H9 (cell line): ENCODE measurements at regions not wholly inside any gene's neighbourhood (a gene's known extent, or its start where the extent isn't known, plus 50 kb on each side); places are given as distances from the start of the nearest gene placed in this dataset.

Experiments
- DNase-seq: peaks from one replicate; pipeline ENCODE4 v3.0.0-alpha.2; 2017
- H2AFZ ChIP-seq: one replicate; pipeline ENCODE4 v1.6.1; 2013; ENCODE audit warnings: mild to moderate bottlenecking, low read length, control low read depth, moderate library complexity
- H2AK5ac ChIP-seq: 2 replicates; pipeline ENCODE4 v1.6.1; 2013; ENCODE audit warnings: low read length, control low read depth, mixed read lengths; ENCODE audit not compliant: insufficient read length
- H2BK120ac ChIP-seq: one replicate; pipeline ENCODE4 v1.6.1; 2013; ENCODE audit warnings: low read depth, mild to moderate bottlenecking, low read length, control low read depth, inconsistent platforms; ENCODE audit not compliant: poor library complexity, severe bottlenecking
- H2BK12ac ChIP-seq: 2 replicates; pipeline ENCODE4 v1.6.1; 2013; ENCODE audit warnings: low read length, control low read depth, mixed read lengths, low read depth; ENCODE audit not compliant: insufficient read length
- H2BK15ac ChIP-seq: 2 replicates; pipeline ENCODE4 v1.6.1; 2013; ENCODE audit warnings: low read depth, low read length, control low read depth
- H2BK20ac ChIP-seq: one replicate; pipeline ENCODE4 v1.6.1; 2013; ENCODE audit warnings: low read depth, mild to moderate bottlenecking, low read length, control low read depth, inconsistent platforms; ENCODE audit not compliant: poor library complexity, severe bottlenecking
- H2BK5ac ChIP-seq: 2 replicates; pipeline ENCODE4 v1.6.1; 2013; ENCODE audit warnings: low read length, control low read depth, mixed read lengths; ENCODE audit not compliant: insufficient read length
- H3K14ac ChIP-seq: 2 replicates; pipeline ENCODE4 v1.6.1; 2013; ENCODE audit warnings: low read length, control low read depth; ENCODE audit not compliant: insufficient read depth
- H3K18ac ChIP-seq: 2 replicates; pipeline ENCODE4 v1.6.1; 2013; ENCODE audit warnings: low read depth, mild to moderate bottlenecking, mixed read lengths, low read length, control low read depth; ENCODE audit not compliant: insufficient read length
- H3K23ac ChIP-seq: 2 replicates; pipeline ENCODE4 v1.6.1; 2013; ENCODE audit warnings: low read length, control low read depth, mixed read lengths, low read depth; ENCODE audit not compliant: insufficient read length
- H3K23me2 ChIP-seq: 2 replicates; pipeline ENCODE4 v1.6.1; 2013; ENCODE audit warnings: low read depth, mild to moderate bottlenecking, mixed read lengths, low read length, control low read depth; ENCODE audit not compliant: insufficient read length, poor library complexity, severe bottlenecking
- H3K27ac ChIP-seq: 2 replicates; pipeline ENCODE4 v1.5.1; 2013; ENCODE audit warnings: low read length, control low read depth, mixed read lengths, low read depth; ENCODE audit not compliant: insufficient read length
- H3K27me3 ChIP-seq: 2 replicates; pipeline ENCODE4 v1.6.1; 2013; ENCODE audit warnings: low read length, control low read depth, inconsistent platforms; ENCODE audit not compliant: insufficient read depth
- H3K4ac ChIP-seq: 2 replicates; pipeline ENCODE4 v1.6.1; 2013; ENCODE audit warnings: low read depth, mild to moderate bottlenecking, control low read depth, inconsistent platforms, low read length, moderate library complexity
- H3K4me1 ChIP-seq: 2 replicates; pipeline ENCODE4 v1.6.1; 2013; ENCODE audit warnings: low read length, control low read depth, inconsistent platforms; ENCODE audit not compliant: insufficient read depth
- H3K4me2 ChIP-seq: 2 replicates; pipeline ENCODE4 v1.6.1; 2013; ENCODE audit warnings: low read length, control low read depth, mixed read lengths; ENCODE audit not compliant: insufficient read length, insufficient read depth
- H3K56ac ChIP-seq: 2 replicates; pipeline ENCODE4 v1.6.1; 2013; ENCODE audit warnings: low read depth, mild to moderate bottlenecking, mixed read lengths, low read length, control low read depth; ENCODE audit not compliant: insufficient read length
- H3K79me1 ChIP-seq: 2 replicates; pipeline ENCODE4 v1.6.1; 2013; ENCODE audit warnings: low read depth, mild to moderate bottlenecking, moderate library complexity, low read length, control low read depth, inconsistent platforms; ENCODE audit not compliant: insufficient read depth, poor library complexity, severe bottlenecking
- H3K79me2 ChIP-seq: 2 replicates; pipeline ENCODE4 v1.6.1; 2013; ENCODE audit warnings: low read length, control low read depth, inconsistent platforms; ENCODE audit not compliant: insufficient read depth
- H3K9ac ChIP-seq: 2 replicates; pipeline ENCODE4 v1.6.1; 2013; ENCODE audit warnings: low read length, control low read depth, mixed read lengths; ENCODE audit not compliant: insufficient read length; ENCODE audit errors: extremely low read depth
- H3K9me3 ChIP-seq: one replicate; pipeline ENCODE4 v1.6.1; 2013; ENCODE audit warnings: low read depth, low read length, inconsistent platforms; ENCODE audit not compliant: control insufficient read depth
- H3T11ph ChIP-seq: one replicate; pipeline ENCODE4 v1.6.1; 2013; ENCODE audit warnings: mild to moderate bottlenecking, low read length, control low read depth, inconsistent platforms
- H4K20me1 ChIP-seq: one replicate; pipeline ENCODE4 v1.6.1; 2013; ENCODE audit not compliant: control insufficient read depth, insufficient read length, insufficient read depth
- H4K5ac ChIP-seq: 2 replicates; pipeline ENCODE4 v1.6.1; 2013; ENCODE audit warnings: low read depth, mild to moderate bottlenecking, mixed read lengths, low read length, control low read depth; ENCODE audit not compliant: insufficient read length
- H4K8ac ChIP-seq: replicated peaks from 2 replicates; pipeline ENCODE4 v1.6.1; 2013; ENCODE audit warnings: low read length, control low read depth, mixed read lengths, low read depth; ENCODE audit not compliant: insufficient read length
- H4K91ac ChIP-seq: 2 replicates; pipeline ENCODE4 v1.6.1; 2013; ENCODE audit warnings: low read depth, mild to moderate bottlenecking, moderate library complexity, mixed read lengths, low read length, control low read depth; ENCODE audit not compliant: insufficient read length
- H3K27ac Mint-ChIP-seq, 3 experiments: 2 replicates in 2 of 3; 3 replicates in 1 of 3; pipeline ENCODE4 v1.8.0; 2020 to 2021; ENCODE audit warnings: mixed read lengths in 3 of 3, mild to moderate bottlenecking in 1 of 3, moderate library complexity in 1 of 3
- H3K27me3 Mint-ChIP-seq: 2 replicates; pipeline ENCODE4 v1.8.0; 2021; ENCODE audit warnings: low read depth, mild to moderate bottlenecking, moderate library complexity, mixed read lengths
- H3K36me3 Mint-ChIP-seq, 3 experiments: 2 replicates in 2 of 3; 3 replicates in 1 of 3; pipeline ENCODE4 v1.8.0; 2020 to 2021; ENCODE audit warnings: low read depth in 3 of 3, mixed read lengths in 3 of 3; ENCODE audit not compliant: insufficient read depth in 1 of 3
- H3K4me1 Mint-ChIP-seq, 2 experiments: 2 replicates each; pipeline ENCODE4 v1.8.0; 2020; ENCODE audit warnings: mixed read lengths in 2 of 2
- H3K4me3 Mint-ChIP-seq, 2 experiments: 2 replicates in 1 of 2; 3 replicates in 1 of 2; pipeline ENCODE4 v1.8.0; 2020 to 2021; ENCODE audit warnings: mild to moderate bottlenecking in 2 of 2, mixed read lengths in 2 of 2, moderate library complexity in 1 of 2
- H3K9me3 Mint-ChIP-seq, 2 experiments: 2 replicates in 1 of 2; 3 replicates in 1 of 2; pipeline ENCODE4 v1.8.0; 2020; ENCODE audit warnings: mild to moderate bottlenecking in 2 of 2, mixed read lengths in 2 of 2, moderate library complexity in 1 of 2
- WGBS: extraction: QIAGEN DNeasy Blood & Tissue Kit; methylation state at CpG from one replicate; pipeline ENCODE4 v1.1.7; 2013; ENCODE audit warnings: missing lambda C conversion rate, low lambda C conversion rate, mixed read lengths; ENCODE audit not compliant: insufficient read length; ENCODE audit errors: extremely low coverage; 5-methylcytosine and 5-hydroxymethylcytosine counted together
- TF ChIP-seq, protein P1 (sequence below): fragments of 200-600 bp; sonication (generic); conservative IDR thresholded peaks from 3 replicates; pipeline ENCODE4 v1.8.0; 2021; ENCODE audit warnings: antibody characterized with exemption, mild to moderate bottlenecking

DNA sequence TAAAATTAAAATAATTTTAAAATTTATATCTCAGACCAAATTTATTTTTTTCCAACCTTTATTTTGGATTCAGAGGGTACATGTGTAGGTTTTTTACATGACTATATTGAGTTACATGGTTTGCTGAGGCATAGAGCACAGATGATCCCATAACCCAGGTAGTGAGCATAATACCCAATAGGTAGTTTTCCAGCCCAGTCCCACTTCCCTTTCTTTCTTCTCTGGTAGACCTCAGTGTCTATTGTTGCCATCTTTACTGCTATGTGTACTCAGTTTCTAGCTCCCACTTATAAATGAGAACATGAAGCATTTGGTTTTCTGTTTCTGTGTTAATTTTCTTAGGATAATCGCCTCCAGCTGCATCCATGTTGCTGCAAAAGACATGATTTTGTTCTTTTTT, 338.1 kb downstream of the EFHB start:
- H2BK15ac ChIP-seq, result no peak overlapping the region
- H3K27ac ChIP-seq, result no peak overlapping the region
- no peak overlapping the region for H3K9ac ChIP-seq
- no peak overlapping the region for H2BK12ac ChIP-seq
- Mint-ChIP-seq H3K9me3 (peaks cover 0 to 2% of the 10 kb centered on the region in 2 experiments; a peak in 4 of 5 replicates), H3K27ac (no peak overlapping the region), H3K4me3 (no peak overlapping the region), H3K36me3 (no peaks in the 10 kb centered on the region; a peak in 1 of 7 replicates), H3K4me1 (no peaks in the 10 kb centered on the region), H3K27me3 (no peaks in the 10 kb centered on the region)
- no peak overlapping the region for H2BK5ac ChIP-seq
- no peak overlapping the region for H3K14ac ChIP-seq
- H3K79me1 ChIP-seq, result no peaks in the 10 kb centered on the region
- H4K8ac ChIP-seq, result no peak overlapping the region
- H4K20me1 ChIP-seq, result no peaks in the 10 kb centered on the region
- no peak overlapping the region for H2BK120ac ChIP-seq
- no peak overlapping the region for H2BK20ac ChIP-seq
- H3T11ph ChIP-seq, result no peak overlapping the region
- H3K23me2 ChIP-seq, result no peaks in the 10 kb centered on the region
- H3K27me3 ChIP-seq, result no peaks in the 10 kb centered on the region
- no peaks in the 10 kb centered on the region for H3K9me3 ChIP-seq
- H3K56ac ChIP-seq, result no peak overlapping the region
- H2AK5ac ChIP-seq, result no peak overlapping the region
- no peak overlapping the region for H4K5ac ChIP-seq
- H3K23ac ChIP-seq, result no peak overlapping the region
- no peak for DNase-seq
- WGBS, result no CpG with 5 or more reads among the region's 1 CpG
- TF ChIP-seq, protein P1, sequence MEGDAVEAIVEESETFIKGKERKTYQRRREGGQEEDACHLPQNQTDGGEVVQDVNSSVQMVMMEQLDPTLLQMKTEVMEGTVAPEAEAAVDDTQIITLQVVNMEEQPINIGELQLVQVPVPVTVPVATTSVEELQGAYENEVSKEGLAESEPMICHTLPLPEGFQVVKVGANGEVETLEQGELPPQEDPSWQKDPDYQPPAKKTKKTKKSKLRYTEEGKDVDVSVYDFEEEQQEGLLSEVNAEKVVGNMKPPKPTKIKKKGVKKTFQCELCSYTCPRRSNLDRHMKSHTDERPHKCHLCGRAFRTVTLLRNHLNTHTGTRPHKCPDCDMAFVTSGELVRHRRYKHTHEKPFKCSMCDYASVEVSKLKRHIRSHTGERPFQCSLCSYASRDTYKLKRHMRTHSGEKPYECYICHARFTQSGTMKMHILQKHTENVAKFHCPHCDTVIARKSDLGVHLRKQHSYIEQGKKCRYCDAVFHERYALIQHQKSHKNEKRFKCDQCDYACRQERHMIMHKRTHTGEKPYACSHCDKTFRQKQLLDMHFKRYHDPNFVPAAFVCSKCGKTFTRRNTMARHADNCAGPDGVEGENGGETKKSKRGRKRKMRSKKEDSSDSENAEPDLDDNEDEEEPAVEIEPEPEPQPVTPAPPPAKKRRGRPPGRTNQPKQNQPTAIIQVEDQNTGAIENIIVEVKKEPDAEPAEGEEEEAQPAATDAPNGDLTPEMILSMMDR, result no peak
- H3K79me2 ChIP-seq, result no peaks in the 10 kb centered on the region
- H4K91ac ChIP-seq, result no peak overlapping the region
- no peak overlapping the region for H2AFZ ChIP-seq
- no peak overlapping the region for H3K18ac ChIP-seq
- no peak overlapping the region for H3K4ac ChIP-seq
- H3K4me1 ChIP-seq, result no peaks in the 10 kb centered on the region
- H3K4me2 ChIP-seq, result no peak overlapping the region
